IPS-NIHi11 (cell line): ENCODE measurements at regions not wholly inside any gene's neighbourhood (a gene's known extent, or its start where the extent isn't known, plus 50 kb on each side); places are given as distances from the start of the nearest gene placed in this dataset.
A peak's percentile ranks its signal among the peaks of the same experiment; 100 is the strongest.

Experiments
- DNase-seq: peaks from one replicate; pipeline ENCODE4 v3.0.0; 2012; ENCODE audit warnings: mixed read lengths, low spot score

DNA sequence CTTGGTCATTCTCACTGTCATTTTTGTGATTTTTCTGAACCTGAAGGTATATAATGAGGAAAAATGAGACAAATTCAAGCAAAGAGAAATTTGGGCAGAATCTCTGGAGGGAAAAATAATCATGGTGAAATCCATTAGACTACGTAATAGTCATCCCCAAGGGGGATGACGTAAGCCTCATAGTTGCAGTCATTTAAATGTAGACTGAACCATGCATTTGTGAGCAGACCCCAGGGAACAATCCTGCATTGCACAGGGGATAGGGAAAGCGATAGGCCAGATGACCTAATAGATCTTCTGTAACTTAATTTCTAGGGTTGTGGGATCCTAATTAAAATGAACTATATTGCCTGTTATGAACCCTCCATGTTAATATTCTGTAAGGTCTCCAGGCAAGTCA, 167.4 kb upstream of the C1orf21 start:
- no peak for DNase-seq

DNA sequence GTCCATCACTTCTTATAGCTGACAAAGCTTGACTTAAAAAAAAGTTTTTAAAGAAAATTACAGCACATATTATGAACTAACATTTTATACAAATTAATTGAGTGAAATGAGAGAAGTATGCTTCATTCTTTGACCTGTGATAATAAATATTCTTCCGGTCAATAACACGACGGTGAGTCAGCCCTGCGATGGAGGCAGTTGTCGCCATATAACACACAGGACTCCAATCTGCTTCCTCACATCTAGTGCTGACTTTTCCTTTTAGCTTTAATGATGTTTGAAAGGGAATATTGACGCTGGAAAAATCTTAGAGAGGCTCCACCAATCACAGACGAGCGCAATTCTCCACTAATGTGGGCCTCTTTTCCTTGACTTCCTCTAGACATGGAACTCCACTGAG, 166.9 kb upstream of the C1orf21 start:
- DNase-seq = no peak

DNA sequence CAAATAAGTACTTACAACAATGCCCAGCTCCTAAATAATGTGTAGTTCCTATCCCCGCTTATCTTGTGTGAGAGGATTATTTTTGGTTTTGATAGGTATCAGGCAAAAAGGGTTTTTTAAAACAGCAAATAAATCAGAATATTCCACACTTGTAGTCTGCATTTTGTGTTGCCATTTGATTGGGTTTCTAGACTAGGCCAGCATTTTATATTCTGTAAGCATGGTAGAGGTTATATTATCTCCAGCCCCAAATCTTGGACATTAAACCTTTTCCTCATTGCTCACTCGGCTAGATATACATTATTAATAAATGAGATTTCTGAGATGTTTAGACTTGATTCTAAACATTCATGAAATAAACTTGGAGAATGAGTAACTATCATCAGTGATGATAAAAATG, 165.7 kb upstream of the C1orf21 start:
- no peak for DNase-seq

DNA sequence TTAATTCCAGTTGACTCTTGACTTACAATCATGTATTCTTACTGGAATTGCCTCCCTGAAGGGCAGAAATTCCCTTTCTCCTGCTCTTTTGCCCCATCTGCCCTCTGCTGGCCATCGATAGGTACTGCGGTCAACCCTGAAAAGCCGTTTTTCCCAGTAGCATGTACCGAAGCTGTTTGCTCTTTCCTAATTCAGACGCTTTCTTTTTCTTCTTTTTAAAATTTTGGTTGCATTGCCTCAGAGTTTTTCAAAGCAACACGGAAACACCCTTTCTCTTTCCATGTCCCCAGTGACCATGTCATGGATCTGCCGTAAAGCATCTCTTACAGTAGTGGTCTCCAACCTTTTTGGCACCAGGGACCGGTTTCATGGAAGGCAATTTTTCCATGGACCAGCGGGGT, 164.2 kb upstream of the C1orf21 start:
- peak; percentile 64 for DNase-seq

DNA sequence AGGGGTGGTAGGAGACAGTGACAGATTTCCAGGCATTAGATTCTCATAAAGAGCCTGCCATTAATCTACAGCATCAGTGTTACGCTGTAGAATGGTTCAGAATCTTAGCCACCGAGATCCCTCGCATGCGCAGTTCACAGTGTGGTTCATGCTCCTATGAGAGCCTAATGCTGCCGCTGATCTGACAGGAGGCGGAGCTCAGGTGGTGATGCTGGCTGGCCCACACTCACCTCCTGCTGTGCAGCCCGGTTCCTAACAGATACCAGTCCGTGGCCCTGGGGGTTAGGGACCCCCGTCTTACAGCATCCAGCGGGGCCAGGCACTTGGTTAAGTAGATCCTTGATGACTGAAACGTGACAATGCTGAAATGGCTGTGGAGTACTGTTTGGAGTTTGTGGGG, 163.6 kb upstream of the C1orf21 start:
- DNase-seq = peak; percentile 42

DNA sequence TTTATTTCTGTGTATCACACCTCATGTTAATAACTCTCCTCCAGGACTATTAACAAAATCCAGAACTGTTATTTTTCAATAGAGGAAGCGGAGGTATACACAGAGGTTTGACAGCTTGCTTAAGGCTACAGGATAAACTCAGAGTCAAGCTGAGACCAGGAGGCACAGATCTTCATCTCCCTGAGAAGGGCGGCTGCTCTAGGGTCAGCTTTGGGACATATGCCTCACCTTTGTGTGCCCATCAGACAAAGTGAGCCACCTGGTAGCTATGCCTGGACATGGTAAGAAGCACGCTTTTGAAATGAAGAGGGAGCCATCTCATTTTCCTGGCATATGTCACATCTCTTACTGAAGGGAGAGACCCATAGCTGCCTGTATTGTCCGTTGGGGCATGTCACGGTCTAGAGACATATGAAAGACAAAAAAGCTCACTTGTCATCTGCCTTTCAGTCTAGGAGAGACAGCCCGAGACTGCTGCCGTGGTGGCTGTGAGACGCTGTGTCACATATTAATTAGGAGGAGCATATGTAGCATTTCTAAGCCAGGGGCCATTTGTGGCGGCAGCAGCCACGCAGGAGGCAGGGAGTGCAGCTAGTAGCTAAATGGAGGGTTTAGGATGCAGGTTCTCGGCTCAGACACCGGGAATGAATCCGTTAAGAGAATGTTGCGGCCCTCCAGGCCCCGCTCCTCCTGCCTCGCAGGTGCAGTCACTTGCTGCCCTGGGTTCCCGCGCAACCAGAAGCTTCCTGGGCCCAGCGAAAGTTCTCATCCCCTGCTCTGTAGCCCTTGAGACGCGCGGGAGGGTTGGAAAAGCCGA, 161.3 kb upstream of the C1orf21 start:
- DNase-seq = no peak

DNA sequence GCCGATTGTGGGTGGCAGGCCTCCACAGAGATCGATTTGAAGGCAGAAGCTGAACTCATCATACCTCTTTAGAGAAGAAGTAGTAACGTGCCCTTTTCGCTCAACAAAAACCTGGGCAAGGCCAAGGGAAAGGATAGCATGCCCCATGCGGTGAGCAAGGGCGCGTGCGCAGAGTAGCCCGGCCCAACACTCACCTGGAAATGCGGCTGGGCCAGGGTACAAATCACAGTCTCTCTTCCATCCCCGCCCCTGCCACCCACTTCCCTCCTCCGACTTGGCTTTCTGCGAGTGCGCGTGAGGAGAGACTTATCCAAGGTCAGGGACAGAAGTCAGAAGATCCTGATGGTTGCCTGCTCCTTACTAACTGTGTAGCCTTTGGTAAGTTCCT, 160.7 kb upstream of the C1orf21 start:
- DNase-seq = no peak

DNA sequence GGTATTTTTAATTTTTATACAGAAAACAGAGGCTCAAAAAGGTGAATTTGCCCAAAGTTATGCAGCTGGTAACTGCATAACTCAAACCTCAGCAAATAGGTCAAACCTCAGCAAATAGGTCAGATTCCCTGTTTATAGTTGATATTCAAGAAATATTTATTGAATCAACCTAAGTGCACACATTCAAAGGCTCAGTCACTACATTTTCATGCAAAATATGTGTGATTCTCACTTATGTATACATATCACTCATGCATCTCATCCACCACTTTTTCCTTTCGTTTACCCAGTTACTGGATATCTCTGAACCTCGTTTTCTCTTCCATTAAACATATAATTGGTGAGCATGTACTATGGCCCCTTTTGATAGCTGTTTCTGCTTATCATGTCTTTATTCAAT, 158.3 kb upstream of the C1orf21 start:
- no peak for DNase-seq

DNA sequence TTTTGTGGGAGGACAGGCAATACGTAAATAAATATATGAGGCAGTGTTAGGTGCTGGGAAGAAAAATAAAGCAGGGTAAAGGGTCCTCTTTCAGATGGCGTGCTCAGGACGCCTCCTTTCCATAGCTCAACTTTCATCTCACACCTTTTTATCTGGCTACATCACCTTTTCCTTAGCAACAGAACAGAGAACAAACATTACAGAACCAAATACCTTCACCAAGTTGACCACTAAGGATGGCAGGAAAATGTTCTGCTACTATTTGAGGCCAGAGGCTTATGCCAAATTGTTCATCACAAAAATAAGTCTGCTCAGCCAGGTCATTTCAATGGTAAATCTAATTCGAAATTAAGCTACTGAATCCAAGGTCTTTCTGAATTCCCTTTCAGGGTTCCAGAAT, 149.2 kb upstream of the C1orf21 start:
- DNase-seq = no peak

DNA sequence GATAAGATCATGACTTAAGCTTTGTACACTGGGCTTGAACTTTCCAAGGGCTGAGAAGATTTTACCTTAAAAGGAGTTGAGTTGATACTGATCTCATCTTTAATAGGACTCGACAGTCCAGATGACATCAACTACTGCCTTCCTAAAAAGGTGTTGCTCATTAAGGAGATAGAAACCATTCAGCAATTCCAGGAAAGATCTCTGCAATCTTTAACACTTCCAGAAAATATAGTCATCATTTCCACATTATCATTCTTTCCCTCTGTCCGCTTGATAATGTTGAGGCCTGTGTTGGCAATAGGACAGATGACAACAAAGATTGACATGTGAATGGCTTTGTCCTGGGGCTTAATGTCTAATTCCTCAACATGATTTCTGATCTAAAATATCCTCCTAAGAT, 145.4 kb upstream of the C1orf21 start:
- DNase-seq = no peak

DNA sequence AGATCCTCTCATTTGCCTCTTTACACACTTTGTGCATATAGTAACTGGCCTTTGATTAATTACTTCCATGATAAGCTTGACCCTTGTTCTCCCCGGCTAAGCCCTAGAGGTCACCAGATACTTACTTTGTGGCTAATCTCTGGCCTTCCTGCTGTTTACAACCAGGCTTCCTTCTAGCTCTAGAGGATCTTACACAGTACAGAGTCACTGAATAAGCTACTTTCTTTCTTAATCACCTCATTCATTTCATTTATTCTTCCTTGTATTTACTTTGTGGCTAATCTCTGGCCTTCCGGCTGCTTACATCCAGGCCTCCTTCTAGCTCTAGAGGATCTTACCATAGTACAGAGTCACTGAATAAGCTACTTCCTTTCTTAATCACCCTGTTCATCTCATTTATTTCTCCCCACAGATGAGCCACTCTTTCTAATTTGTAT, 144.3 kb upstream of the C1orf21 start:
- no peak for DNase-seq

DNA sequence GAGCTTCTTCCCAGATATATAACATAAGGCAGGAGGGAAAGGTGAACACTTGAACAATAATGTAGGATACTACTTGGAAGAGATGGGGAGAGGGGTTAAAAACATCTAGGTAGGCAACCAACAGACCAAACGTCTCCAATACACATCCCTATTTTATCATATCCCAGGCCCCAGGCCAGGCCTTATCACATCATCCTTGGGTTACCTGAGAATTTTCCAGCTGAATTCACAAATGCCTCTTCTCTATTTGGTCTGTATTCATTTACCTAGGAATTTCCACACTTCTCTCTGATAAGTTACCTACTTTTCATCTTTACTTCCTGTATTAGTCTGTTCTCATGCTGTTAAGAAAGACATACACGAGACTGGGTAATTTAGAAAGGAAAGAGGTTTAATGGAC, 141.9 kb upstream of the C1orf21 start:
- DNase-seq = no peak

DNA sequence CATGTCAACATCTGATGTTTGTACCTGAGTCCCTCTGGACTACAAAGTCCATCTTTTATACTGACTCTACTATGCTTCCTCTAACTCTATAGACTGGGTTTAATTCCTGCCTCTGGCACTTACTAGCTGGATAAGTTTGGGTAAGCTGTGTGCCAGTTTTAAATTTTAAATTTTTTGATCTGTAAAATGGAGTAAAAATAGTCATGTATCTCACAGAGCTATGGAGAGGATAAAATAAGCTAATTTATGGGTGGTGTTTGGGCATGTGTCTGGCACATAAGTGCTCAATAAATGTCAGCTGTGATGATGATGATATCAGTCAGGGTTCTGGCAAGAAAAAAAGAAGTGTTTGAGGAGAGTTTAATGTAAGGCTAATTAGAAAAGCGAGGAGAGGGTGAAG, 139.2 kb upstream of the C1orf21 start:
- no peak for DNase-seq

DNA sequence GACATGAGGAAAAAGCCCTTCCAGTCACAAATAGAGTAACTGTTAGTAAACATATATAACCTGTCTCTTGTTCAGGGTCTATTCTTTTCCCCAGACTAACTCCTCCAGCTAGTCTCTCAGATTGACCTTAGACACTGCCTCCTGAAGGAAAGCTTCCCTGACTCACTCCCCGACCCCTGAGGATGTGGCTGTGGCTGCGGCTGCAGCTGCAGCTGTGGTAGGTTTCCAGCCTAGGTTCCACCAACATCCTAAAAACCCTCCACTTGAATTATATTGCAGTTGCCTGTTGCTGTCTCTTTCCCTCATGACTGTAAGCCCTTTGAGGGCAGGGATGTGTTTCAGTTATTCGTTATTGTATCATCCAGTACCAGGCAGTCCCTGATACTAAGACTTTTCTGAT, 132.9 kb upstream of the C1orf21 start:
- no peak for DNase-seq

DNA sequence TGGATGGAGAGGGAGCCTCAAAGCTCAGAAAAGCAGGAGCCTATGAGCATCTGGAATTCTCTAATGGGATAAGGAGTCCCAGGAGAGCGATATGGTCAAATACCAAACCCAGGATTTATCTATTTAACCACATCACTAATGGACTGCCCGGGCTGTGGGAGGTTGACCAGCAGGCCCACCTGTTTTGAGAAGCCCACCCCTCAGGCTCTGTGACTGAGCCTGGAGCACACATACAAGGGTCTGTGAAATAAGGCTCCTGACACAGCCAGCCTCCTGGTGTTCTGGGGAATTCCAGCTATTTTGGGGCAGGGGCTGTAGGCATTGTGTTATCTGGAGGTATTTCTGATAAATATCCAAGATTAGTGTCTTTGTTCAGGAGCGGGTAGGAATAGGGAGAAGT, 132.0 kb upstream of the C1orf21 start:
- peak; percentile 18 for DNase-seq

DNA sequence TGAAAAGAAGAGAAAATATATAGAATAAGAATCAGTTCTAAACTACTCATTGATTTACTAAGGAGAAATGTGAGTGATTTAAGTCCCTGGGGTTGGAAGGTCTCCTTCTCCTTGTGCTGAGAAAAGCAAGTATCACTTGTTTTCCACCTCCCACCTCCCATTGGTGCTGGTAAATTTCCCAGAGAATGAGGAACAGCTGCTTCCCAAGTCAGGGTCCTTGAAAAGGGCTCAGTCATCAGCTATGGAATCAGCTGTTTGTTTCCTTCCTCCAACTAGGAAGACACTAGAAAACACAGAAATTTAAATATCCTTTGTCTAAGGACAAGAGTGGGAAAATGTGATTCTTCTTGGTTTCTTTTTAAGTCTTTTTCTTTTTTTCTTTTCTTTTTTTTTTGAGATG, 131.3 kb upstream of the C1orf21 start:
- no peak for DNase-seq

DNA sequence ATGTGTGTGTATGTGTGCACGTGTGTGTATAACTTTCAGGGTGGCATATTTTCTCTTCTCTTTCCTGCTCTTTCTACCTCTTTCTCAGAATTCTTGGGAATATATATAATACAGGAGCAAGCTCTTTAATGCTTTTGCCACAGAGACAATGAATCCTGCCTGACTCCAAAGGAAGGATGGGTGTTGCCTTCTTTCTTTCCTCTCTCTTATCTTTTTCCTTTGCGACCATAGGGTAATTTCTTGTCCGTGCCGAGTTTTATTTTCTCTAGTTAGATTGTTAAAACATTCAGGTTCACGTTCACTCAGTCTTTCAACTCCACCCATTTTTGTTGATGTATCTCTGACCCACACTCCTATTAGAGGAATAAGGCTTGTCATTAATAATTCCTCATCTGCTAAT, 129.0 kb upstream of the C1orf21 start:
- no peak for DNase-seq

DNA sequence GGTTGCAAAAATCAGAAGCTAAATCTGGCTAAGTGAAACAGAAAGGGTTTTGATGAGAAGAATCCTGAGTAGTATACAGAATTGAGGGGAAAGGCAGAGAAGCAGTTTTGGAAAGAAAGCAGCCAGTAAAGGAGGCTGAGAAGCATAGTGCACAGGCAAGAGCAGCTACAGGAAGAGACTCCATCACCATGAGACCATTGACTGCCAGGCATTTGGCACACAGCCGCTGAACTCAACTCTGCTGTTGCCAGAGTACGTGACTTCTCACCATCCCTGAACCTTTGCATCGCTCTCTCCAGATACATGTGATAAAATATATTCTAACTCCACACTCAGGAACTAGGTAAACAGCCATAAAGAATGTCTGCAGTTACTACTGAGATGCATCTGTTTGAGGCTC, 128.3 kb upstream of the C1orf21 start:
- DNase-seq = no peak

DNA sequence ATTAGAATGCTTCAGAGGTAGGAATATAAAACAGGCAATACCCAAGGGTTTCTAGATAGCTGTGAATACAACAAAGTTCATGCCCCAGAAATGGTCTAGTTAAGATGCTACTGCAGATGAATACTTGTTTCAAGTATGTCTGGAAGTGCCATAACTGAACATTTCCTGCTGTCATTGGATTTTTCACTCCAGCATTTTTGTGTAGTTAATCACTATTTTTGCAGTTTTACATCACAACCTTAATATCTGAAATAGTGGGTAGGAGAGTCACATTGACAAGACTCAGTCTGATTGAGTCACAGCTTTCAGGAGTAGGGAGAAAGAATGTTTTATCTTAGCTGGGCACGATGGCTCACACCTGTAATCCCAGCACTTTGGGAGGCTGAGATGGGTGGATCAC, 126.4 kb upstream of the C1orf21 start:
- DNase-seq = no peak

DNA sequence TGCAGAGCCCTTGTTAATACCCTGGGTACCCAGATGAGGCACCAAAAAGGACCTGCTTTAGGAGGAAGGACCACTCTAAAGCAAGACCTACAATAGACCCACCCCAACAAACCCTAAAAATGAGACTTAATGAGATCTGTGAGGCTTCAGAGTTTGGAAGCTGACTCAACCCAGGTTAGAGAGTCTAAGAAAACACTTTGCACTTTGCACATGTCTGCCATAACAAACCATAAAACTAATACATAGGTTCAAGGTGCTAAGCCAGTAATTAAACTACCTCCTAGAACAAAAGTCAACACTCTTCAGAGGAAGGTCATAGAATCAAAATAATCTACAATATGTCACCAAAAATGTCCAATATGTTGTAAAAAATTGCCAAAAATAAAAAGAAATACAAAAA, 124.7 kb upstream of the C1orf21 start:
- no peak for DNase-seq

DNA sequence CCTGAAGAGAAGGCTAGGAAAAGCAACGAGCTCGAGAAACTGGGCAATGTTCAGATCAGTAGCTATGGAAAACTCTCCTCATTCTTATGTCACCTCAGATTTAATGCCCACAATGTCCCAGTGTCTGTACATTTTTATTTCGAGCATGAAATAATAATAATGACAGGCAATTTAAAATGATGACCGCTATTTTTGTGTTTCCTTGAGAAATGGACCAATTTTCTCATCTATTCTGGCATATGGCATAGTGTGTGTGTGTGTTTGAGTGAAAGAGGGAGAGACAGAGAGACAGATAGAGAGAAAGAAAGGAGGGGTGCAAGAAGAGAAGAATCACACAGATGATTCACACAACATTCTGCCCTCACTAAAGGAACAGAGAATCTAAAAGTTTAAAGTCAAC, 119.1 kb upstream of the C1orf21 start:
- no peak for DNase-seq

DNA sequence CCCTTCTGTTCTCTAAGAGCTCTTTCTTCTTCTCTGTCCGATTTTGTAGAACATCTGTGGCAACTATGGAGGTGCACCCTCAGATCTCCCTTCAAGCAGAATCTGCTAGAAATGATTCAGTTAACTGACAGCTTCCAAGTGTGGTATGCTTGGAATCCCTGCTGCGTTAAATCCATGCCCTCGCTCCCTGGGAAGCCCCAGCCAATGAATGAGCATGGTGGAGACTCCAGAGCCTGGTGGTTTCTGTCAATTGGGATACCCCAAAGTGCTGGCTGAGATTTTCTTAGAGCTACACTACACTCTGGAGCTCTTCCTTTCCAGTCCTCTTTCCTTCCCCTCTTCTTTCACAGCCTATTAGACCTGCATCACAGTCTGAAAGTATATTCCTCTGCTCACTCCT, 116.3 kb upstream of the C1orf21 start:
- DNase-seq = peak; percentile 29

DNA sequence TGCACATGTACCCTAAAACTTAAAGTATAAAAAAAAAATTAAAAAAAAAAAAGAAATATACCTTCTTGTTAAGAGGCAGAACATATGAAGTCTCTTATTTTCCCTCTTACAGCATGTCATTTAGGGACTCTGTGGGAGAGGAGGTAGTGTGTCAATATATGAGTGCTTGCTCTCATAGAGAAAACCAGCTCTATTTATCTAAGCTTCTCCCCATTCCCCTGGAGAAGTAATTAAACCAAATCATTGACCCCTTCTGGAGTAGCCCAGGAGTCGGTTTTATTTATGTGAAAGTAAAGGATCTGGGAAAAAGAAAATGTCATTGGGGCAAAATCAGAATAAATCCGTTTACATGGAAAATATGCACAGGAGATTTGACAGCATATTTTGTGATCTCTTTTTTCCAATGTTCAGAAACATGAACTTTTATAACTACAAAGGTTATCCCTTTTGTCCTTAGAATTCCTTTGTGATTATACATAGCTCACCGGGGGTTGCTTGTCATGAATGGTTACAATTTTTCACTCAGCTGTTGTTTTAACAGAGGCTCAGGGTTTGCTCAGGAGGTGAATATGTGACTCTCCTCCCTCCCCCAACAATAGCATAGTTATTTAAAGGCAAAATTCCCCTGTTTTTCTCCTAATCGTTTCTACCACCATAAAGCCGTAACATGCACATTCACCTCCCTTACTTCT, 114.5 kb upstream of the C1orf21 start:
- no peak for DNase-seq

DNA sequence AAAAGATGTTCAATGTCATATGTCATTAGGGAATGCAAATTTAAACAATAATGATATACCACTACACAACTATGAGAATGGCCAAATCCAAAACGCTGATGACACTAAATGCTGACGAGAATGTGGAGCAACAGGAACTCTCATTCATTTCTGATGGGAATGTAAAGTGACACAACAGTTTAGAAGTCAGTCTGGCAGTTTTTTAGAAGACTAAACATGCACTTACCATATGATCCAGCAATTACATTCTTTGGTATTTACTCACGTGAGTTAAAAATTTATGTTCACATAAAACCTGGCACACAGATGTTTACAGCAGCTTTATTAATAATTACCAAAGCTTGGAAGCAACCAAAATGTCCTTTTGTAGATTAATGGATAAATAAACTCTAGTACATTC, 110.4 kb upstream of the C1orf21 start:
- no peak for DNase-seq
